ENCODE measurements at regions not wholly inside any gene's neighbourhood (a gene's known extent, or its start where the extent isn't known, plus 50 kb on each side); places are given as distances from the start of the nearest gene placed in this dataset.

DNA sequence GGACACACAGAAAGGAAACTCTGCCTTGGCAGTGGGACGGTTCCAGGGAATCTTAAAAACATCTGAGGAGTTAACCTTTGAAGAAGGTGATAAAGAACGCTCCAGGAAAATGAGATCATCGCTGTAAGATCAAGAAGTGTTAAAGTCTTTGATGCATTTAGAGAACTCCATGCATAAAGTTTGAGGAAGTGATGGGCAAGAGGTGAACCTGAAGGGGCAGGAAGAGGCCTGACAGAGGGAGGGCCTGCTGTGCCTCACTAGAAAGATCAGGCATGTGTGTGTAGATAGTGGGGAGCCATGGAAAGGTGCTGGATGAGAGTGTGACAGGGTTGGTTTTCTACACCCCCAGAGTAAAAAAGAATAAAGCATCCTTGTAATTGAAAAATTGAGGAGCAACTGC is 889.2 kb downstream of the MCTP2 start (continued):
- TF ChIP-seq STAT1 (IDR thresholded peaks at IDR 0.05; ENCODE audit: unreplicated experiment) (no peak), ZNF114 (CRISPR knock-in tag; IDR thresholded peaks at IDR 0.05) (no peak), CREB1 (CRISPR knock-in tag; IDR thresholded peaks at IDR 0.05; ENCODE audit: low read depth) (no peak), ZNF331 (CRISPR knock-in tag; IDR thresholded peaks at IDR 0.05; ENCODE audit: low read depth) (no peak), EZH2phosphoT487 (IDR thresholded peaks at IDR 0.05; ENCODE audit: unreplicated experiment) (no peak), NANOG (IDR thresholded peaks at IDR 0.05; ENCODE audit: borderline replicate concordance) (no peak)
- TF ChIP-seq, protein P1, sequence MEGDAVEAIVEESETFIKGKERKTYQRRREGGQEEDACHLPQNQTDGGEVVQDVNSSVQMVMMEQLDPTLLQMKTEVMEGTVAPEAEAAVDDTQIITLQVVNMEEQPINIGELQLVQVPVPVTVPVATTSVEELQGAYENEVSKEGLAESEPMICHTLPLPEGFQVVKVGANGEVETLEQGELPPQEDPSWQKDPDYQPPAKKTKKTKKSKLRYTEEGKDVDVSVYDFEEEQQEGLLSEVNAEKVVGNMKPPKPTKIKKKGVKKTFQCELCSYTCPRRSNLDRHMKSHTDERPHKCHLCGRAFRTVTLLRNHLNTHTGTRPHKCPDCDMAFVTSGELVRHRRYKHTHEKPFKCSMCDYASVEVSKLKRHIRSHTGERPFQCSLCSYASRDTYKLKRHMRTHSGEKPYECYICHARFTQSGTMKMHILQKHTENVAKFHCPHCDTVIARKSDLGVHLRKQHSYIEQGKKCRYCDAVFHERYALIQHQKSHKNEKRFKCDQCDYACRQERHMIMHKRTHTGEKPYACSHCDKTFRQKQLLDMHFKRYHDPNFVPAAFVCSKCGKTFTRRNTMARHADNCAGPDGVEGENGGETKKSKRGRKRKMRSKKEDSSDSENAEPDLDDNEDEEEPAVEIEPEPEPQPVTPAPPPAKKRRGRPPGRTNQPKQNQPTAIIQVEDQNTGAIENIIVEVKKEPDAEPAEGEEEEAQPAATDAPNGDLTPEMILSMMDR (conservative IDR thresholded peaks at IDR 0.05; ENCODE audit: low read depth in 2 of 2) = no peak
- TF ChIP-seq, protein P2, sequence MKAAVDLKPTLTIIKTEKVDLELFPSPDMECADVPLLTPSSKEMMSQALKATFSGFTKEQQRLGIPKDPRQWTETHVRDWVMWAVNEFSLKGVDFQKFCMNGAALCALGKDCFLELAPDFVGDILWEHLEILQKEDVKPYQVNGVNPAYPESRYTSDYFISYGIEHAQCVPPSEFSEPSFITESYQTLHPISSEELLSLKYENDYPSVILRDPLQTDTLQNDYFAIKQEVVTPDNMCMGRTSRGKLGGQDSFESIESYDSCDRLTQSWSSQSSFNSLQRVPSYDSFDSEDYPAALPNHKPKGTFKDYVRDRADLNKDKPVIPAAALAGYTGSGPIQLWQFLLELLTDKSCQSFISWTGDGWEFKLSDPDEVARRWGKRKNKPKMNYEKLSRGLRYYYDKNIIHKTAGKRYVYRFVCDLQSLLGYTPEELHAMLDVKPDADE (IDR thresholded peaks at IDR 0.05) = no peak
- TF ChIP-seq, protein P3, sequence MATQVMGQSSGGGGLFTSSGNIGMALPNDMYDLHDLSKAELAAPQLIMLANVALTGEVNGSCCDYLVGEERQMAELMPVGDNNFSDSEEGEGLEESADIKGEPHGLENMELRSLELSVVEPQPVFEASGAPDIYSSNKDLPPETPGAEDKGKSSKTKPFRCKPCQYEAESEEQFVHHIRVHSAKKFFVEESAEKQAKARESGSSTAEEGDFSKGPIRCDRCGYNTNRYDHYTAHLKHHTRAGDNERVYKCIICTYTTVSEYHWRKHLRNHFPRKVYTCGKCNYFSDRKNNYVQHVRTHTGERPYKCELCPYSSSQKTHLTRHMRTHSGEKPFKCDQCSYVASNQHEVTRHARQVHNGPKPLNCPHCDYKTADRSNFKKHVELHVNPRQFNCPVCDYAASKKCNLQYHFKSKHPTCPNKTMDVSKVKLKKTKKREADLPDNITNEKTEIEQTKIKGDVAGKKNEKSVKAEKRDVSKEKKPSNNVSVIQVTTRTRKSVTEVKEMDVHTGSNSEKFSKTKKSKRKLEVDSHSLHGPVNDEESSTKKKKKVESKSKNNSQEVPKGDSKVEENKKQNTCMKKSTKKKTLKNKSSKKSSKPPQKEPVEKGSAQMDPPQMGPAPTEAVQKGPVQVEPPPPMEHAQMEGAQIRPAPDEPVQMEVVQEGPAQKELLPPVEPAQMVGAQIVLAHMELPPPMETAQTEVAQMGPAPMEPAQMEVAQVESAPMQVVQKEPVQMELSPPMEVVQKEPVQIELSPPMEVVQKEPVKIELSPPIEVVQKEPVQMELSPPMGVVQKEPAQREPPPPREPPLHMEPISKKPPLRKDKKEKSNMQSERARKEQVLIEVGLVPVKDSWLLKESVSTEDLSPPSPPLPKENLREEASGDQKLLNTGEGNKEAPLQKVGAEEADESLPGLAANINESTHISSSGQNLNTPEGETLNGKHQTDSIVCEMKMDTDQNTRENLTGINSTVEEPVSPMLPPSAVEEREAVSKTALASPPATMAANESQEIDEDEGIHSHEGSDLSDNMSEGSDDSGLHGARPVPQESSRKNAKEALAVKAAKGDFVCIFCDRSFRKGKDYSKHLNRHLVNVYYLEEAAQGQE (IDR thresholded peaks at IDR 0.05; ENCODE audit: unreplicated experiment) = no peak

DNA sequence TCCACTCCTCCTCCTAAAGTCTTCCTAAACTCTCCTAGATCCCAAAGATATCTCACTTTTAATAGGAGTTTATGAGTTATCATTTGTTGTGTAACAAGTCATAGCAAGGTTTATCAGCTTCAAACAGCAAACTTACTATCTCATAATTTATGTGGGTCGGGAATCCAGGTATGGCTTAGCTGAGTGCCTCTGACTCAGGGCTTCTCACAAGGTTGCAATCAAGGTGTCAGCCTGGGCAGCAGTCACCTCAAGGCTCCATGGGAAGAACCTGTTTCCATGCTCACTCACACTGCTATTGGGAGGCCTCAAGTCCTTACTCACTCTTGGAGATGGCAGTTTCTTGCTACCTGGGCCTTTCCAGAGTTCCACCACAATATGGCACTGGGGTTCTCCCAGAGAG is 889.8 kb downstream of the MCTP2 start:
- H3K4me2 ChIP-seq = no peak overlapping the region
- H3K4me3 Mint-ChIP-seq = no peak overlapping the region
- no peaks in the 10 kb centered on the region for H3K36me3 ChIP-seq (ENCODE audit: insufficient read depth)
- no peaks in the 10 kb centered on the region for H3K4me1 Mint-ChIP-seq
- H3K36me3 Mint-ChIP-seq (ENCODE audit: low read depth) = no peaks in the 10 kb centered on the region
- H3K4me3 ChIP-seq = no peak overlapping the region
- DNase-seq (ENCODE audit: low spot score) (no peak), ATAC-seq (no peak)
- H4K20me1 ChIP-seq (replicated peaks; ENCODE audit: insufficient read depth) = no peaks in the 10 kb centered on the region
- H3F3A ChIP-seq (replicated peaks; ENCODE audit: low read depth) = no peaks in the 10 kb centered on the region
- no peaks in the 10 kb centered on the region for H3K79me2 ChIP-seq (replicated peaks; ENCODE audit: insufficient read depth)
- peaks cover 1% of the 10 kb centered on the region for H3K27me3 Mint-ChIP-seq (ENCODE audit: insufficient read depth, low read depth, poor library complexity)
- no peaks in the 10 kb centered on the region for H3K4me1 ChIP-seq (ENCODE audit: insufficient read depth)
- no peak overlapping the region for H3K27ac ChIP-seq (ENCODE audit: low read depth)
- no peaks in the 10 kb centered on the region for H3K9me3 Mint-ChIP-seq
- H2AFZ ChIP-seq = no peak overlapping the region
- H3K27ac Mint-ChIP-seq = no peak overlapping the region
- H3K9me2 ChIP-seq (ENCODE audit: insufficient read depth) = 0 out of 2 replicates have a peak, but pooled peaks cover 3% of the 10 kb centered on the region
- H3K27me3 ChIP-seq (ENCODE audit: insufficient read depth) = no peaks in the 10 kb centered on the region
- no peak for TF ChIP-seq NANOG (IDR thresholded peaks at IDR 0.05; ENCODE audit: borderline replicate concordance)
- no peak for TF ChIP-seq ZNF114 (CRISPR knock-in tag; IDR thresholded peaks at IDR 0.05)
- no peak for TF ChIP-seq JUNB (IDR thresholded peaks at IDR 0.05; ENCODE audit: unreplicated experiment)
- TF ChIP-seq, protein P3 (IDR thresholded peaks at IDR 0.05; ENCODE audit: unreplicated experiment) = no peak
- TF ChIP-seq, protein P2 (IDR thresholded peaks at IDR 0.05) = no peak
- no peak for TF ChIP-seq POLR2AphosphoS5 (IDR thresholded peaks at IDR 0.05; ENCODE audit: low read depth)
- TF ChIP-seq, protein P1 (conservative IDR thresholded peaks at IDR 0.05; ENCODE audit: low read depth in 2 of 2) = no peak
- no peak for TF ChIP-seq EZH2 (IDR thresholded peaks at IDR 0.05; ENCODE audit: low read depth, unreplicated experiment)
- TF ChIP-seq EZH2phosphoT487 (IDR thresholded peaks at IDR 0.05; ENCODE audit: unreplicated experiment) = no peak
- TF ChIP-seq CREB1 (CRISPR knock-in tag; IDR thresholded peaks at IDR 0.05; ENCODE audit: low read depth) = no peak
- TF ChIP-seq STAT1 (IDR thresholded peaks at IDR 0.05; ENCODE audit: unreplicated experiment) = no peak
- TF ChIP-seq ZNF331 (CRISPR knock-in tag; IDR thresholded peaks at IDR 0.05; ENCODE audit: low read depth) = no peak
